Esophagus (tissue), 2 donors: ENCODE measurements at regions not wholly inside any gene's neighbourhood (a gene's known extent, or its start where the extent isn't known, plus 50 kb on each side); places are given as distances from the start of the nearest gene placed in this dataset.
"Not testable (repeated sequence)": the region's sequence is repeated elsewhere in the genome, so short reads cannot be mapped to it uniquely, and the experiment has no call there.

ENCODE experiments used
- H3K27ac ChIP-seq, 2 donors: one replicate each; pipeline ENCODE4 v1.5.1; 2013; ENCODE audit warnings: low read depth in 2 of 2, mild to moderate bottlenecking in 2 of 2, inconsistent platforms in 1 of 2, low read length in 1 of 2, moderate library complexity in 1 of 2
- H3K27me3 ChIP-seq, 2 donors: one replicate each; pipeline ENCODE4 v1.6.1; 2013; ENCODE audit warnings: low read length in 2 of 2, control low read depth in 1 of 2, mild to moderate bottlenecking in 1 of 2; ENCODE audit not compliant: insufficient read depth in 2 of 2, control insufficient read depth in 1 of 2
- H3K36me3 ChIP-seq, 2 donors: one replicate each; pipeline ENCODE4 v1.6.1; 2013; ENCODE audit warnings: low read length in 1 of 2; ENCODE audit not compliant: control insufficient read depth in 2 of 2, insufficient read depth in 2 of 2
- H3K4me1 ChIP-seq, 2 donors: one replicate each; pipeline ENCODE4 v1.6.1; 2013; ENCODE audit warnings: low read length in 1 of 2; ENCODE audit not compliant: control insufficient read depth in 2 of 2, insufficient read depth in 2 of 2
- H3K4me3 ChIP-seq, 2 donors: one replicate each; pipeline ENCODE4 v1.5.1; 2013; ENCODE audit warnings: low read length in 2 of 2, mild to moderate bottlenecking in 2 of 2, low read depth in 1 of 2, moderate library complexity in 1 of 2
- H3K9me3 ChIP-seq, 2 donors: one replicate each; pipeline ENCODE4 v1.6.1; 2013; ENCODE audit warnings: mild to moderate bottlenecking in 2 of 2, low read depth in 1 of 2, low read length in 1 of 2, moderate library complexity in 1 of 2; ENCODE audit not compliant: control insufficient read depth in 2 of 2, insufficient read depth in 1 of 2
- WGBS, 2 donors: extraction: QIAGEN DNeasy Blood & Tissue Kit; methylation state at CpG; one replicate each; pipeline ENCODE4 v1.1.7; 2013; 5-methylcytosine and 5-hydroxymethylcytosine counted together
- donor health status: healthy with polysubstance abuse.
- donor health status: Bipolar disorder and iron deficiency.

DNA sequence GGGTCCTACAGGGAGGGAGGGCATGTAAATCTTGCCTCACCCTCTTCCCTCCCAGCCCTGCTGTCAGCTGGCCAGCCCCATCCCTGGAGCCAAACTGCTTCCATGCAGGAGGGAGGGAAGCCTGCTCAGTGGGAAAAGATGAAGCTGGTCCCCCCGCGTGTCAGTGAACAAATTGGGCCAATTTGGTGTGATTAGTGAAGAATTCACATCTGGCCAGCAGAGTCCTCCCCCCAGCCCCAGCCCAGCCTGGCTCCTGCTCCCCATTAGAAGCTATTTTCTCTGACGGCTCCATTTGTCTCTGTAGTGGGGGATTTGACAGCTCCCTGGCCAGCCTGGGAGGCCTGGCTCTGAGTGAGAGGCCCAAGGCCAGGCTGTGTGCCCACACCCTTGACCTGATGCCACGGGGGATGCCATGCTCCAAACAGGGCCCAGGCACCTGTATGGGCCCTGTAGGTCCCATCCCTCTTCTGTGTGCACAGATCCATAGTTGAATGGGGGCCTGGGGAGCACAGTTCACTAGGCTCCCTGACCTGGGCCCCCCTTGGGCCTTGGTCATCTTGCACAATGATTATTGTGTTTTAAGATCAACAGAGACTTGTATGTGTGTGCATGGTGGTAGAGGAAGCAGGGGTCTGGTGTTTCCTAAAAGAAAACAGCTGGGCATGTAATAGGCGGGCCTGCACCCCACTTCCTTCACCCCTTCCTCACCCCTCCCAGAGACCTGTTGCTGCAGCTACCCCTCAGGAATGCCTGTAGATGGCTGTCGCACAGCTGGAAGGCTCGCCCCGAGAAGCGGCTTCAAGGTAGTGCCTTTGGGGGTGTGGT is 50.7 kb upstream of the TAC4 start:
- no peak overlapping the region for H3K4me3 ChIP-seq
- H3K9me3 ChIP-seq = no peaks in the 10 kb centered on the region
- 66 to 71% methylated on average over 9 of the region's 9 CpGs for WGBS, 2 donors
- H3K36me3 ChIP-seq = no peaks in the 10 kb centered on the region
- H3K4me1 ChIP-seq = peaks cover 8 to 11% of the 10 kb centered on the region in 2 donors
- no peak overlapping the region for H3K27ac ChIP-seq
- H3K27me3 ChIP-seq = peaks cover 0 to 5% of the 10 kb centered on the region in 2 donors

DNA sequence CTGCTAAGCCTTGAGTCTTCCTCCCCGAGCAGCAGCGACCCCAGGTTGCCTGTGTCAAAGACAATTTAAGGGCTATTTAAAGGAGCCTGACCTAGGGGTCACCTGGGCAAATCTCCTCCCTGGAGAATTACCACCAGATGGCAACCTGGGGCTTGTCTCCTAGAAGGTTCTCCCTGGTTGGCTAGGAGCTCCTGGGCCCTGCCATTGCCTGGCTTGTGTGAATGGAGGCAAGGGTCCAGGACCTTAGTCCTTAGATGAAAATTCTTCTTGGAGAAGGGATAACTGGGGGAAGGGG is 51.3 kb upstream of the TAC4 start:
- WGBS, 2 donors = 57 to 69% methylated on average over 2 of the region's 2 CpGs
- no peak overlapping the region for H3K4me3 ChIP-seq
- H3K27ac ChIP-seq = no peak overlapping the region
- peaks cover 0 to 5% of the 10 kb centered on the region in 2 donors for H3K27me3 ChIP-seq
- H3K36me3 ChIP-seq = no peaks in the 10 kb centered on the region
- H3K9me3 ChIP-seq = no peaks in the 10 kb centered on the region
- H3K4me1 ChIP-seq = peaks cover 8 to 11% of the 10 kb centered on the region in 2 donors

DNA sequence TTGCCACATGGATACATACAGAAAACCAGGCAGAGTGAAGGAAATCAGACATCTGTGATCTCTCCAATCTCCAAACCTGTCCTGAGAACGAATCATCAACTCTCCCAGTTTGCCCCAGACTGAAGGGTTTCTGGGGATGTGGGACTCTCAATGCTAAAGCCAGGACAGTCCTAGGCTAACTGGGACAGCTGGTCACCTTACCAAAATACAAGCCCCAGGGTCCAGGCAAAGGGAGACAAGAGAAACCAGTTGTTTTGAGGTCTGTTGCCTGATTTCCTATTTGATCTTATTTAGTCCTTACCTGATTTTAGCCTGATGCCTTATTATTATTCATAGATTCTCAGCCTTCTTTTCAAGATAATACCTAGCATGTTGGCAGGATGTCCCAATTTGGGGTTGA is 51.7 kb upstream of the TAC4 start:
- Histone ChIP-seq H3K27me3 (peaks cover 0 to 5% of the 10 kb centered on the region in 2 donors), H3K27ac (no peak overlapping the region), H3K9me3 (no peaks in the 10 kb centered on the region), H3K4me3 (no peak overlapping the region), H3K36me3 (no peaks in the 10 kb centered on the region), H3K4me1 (peaks cover 8 to 11% of the 10 kb centered on the region in 2 donors)
- WGBS, 2 donors = 27 to 31% methylated on average over 1 of the region's 1 CpG

DNA sequence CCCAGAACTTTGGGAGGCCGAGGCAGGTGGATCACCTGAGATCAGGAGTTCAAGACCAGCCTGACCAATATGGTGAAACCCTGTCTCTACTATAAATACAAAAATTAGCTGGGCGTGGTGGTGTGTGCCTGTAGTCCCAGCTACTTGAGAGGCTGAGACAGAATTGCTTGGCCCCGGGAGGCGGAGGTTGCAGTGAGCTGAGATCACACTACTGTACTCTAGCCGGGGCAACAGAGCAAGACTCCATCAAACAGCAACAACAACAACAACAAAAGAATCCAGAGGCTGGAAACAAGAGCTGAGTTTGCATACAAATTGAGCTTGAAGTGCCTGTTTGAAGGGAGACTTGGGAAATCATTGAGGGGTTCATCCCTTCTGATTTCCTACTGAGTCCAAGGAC is 52.9 kb upstream of the TAC4 start:
- H3K27ac ChIP-seq, H3K9me3 ChIP-seq, H3K4me3 ChIP-seq, H3K27me3 ChIP-seq, H3K36me3 ChIP-seq: not testable (repeated sequence)
- WGBS, 2 donors = 85 to 92% methylated on average over 5 of the region's 5 CpGs
- H3K4me1 ChIP-seq = peaks cover 8 to 11% of the 10 kb centered on the region in 2 donors

DNA sequence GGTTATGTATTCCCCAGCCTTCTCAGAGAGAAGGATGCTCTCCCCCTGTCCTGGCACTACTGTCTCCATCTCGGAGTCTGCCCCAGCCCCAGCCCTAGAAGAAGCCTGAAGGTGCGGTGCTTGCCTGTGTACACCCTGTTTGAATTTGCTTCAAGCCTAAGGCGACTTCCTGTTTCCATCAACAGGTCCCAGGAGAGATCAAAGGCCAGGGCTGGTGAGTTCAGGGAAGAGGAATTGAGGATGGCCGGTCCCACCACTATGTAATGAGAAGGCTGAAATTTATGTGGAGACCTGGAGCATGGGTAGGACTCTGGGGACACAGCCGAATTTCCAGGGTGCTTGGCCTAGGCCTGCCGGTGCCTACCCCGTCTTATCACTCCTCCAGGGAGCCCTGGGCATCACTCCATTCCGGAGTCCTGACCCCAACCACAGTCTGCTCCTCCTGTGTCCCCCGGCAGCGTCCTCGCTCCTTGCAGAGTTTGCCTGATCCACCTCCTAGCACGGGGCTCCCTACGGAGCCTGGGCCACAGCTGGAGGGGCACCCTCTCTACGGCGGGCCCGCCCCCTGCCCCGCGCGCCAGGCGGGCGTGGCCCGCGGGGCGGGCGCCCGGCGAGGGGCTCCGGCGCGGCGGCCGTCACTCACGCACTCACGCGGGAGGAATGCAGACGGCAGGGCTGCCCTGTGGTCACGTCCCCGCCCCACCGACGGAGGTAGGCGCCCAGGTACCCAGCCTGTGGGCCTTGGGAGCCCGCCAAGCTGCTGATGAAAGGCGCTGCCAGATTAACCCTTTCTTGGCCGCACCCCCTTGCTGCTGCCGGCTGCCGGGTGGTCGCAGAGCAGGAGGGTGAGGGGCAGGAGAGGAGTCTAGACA is 53.8 kb upstream of the TAC4 start:
- Histone ChIP-seq H3K9me3 (no peaks in the 10 kb centered on the region), H3K4me3 (no peak overlapping the region), H3K4me1 (peaks cover 8 to 11% of the 10 kb centered on the region in 2 donors), H3K27me3 (peaks cover 0 to 5% of the 10 kb centered on the region in 2 donors), H3K27ac (no peak overlapping the region), H3K36me3 (no peaks in the 10 kb centered on the region)
- 5 to 8% methylated on average over 44 to 47 of the region's 47 CpGs for WGBS, 2 donors

DNA sequence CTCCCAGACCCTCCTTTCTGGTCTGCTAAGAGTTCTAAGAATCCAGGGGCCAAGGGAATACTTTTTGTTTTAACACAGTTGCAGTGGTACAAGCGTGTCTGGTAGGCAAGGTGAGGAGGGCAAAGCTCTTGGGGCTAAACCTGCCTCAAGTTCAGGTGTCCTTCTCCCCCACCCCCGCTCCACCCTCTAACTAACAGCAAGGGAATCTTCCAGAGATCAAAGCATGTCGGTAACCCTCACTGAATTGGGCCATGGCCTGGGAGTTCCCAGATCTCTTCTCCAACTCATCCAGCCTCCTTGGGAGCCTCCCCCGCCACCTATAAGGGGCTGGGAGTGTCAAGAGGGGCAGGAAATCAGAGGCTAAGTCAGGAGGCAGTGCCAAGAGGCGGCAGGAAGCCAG is 55.7 kb upstream of the TAC4 start:
- Histone ChIP-seq H3K27me3 (peaks cover 0 to 5% of the 10 kb centered on the region in 2 donors), H3K36me3 (no peaks in the 10 kb centered on the region), H3K27ac (no peak overlapping the region), H3K9me3 (no peaks in the 10 kb centered on the region), H3K4me3 (no peak overlapping the region), H3K4me1 (peaks cover 8% of the 10 kb centered on the region in 2 donors)
- 33 to 43% methylated on average over 5 of the region's 5 CpGs for WGBS, 2 donors

DNA sequence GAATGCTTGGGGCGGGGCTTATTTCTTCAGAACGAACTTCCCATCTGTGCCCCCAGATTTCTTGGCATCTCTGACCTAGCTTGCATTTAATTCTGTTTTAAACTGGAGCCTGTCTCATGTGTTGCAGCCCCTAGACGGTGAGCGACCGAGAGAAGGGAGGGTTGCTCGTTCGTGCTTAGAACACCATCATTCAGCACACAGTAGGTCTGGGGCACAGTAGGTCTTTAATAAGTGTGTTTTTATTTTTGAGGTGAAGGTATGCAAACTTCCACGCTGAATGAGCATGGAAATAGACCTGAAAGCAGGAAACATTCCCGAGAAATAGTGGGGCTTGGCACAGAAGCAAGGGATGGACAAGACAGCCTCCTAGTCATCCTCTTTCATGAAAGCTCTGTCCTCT is 57.0 kb upstream of the TAC4 start:
- no peak overlapping the region for H3K27ac ChIP-seq
- H3K4me1 ChIP-seq = peaks cover 8% of the 10 kb centered on the region in 2 donors
- WGBS, 2 donors = 66 to 73% methylated on average over 9 of the region's 9 CpGs
- H3K27me3 ChIP-seq = peaks cover 0 to 6% of the 10 kb centered on the region in 2 donors
- H3K36me3 ChIP-seq = no peaks in the 10 kb centered on the region
- no peaks in the 10 kb centered on the region for H3K9me3 ChIP-seq
- no peak overlapping the region for H3K4me3 ChIP-seq

DNA sequence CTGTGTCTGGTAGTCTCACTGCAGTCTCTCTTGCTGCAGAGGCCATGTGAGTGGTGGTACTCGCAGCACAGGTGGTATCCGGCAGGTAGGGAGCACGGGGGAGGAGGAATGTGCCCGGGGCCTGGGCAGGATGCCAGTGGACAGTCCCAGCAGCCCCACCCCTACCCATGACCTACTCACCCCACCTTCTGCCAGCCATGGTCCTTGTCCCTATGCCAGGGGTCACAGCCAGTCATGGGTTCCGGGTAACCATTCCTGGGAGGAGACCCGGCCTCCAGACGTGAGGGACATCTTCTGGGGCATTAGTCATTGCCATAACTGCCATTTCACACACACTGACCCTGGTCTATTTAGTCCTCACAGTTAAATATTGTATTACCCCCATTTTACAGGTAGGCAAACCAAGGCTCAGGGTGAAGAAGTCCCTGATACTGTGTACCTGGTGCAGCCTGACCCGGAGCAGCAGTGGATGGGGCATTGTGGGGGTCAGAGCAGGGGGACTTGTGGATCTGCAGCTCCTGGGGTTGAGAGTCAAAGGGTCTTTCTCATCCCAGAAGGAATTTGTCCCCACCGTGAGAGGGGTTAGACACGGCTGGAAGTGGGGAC is 58.8 kb upstream of the TAC4 start:
- Histone ChIP-seq H3K36me3 (no peaks in the 10 kb centered on the region), H3K4me1 (peaks cover 11% of the 10 kb centered on the region in 2 donors), H3K27ac (no peak overlapping the region), H3K4me3 (no peak overlapping the region), H3K9me3 (no peaks in the 10 kb centered on the region), H3K27me3 (peaks cover 0 to 14% of the 10 kb centered on the region in 2 donors)
- 63 to 69% methylated on average over 10 of the region's 10 CpGs for WGBS, 2 donors

DNA sequence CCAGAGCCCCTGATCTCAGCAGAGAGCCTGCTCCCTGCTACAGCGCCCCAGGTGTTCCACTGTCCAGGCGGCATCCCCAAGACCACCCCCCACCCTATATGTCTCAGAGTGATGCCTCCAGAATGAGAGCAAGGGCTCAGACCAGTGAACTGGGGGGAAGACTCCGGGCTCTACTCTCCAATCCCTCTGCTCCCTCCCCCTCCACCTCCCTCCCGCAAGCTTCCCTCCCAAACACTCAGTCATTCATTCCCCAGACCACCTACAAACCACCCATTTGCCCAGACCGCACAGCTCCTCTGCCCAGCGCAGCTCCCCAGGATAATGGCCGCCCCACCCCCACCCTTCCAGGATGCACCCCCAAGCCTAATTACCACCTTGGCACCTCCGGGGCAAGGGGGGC is 59.4 kb upstream of the TAC4 start:
- H3K9me3 ChIP-seq = no peaks in the 10 kb centered on the region
- H3K4me3 ChIP-seq = no peak overlapping the region
- peaks cover 4 to 8% of the 10 kb centered on the region in 2 donors for H3K4me1 ChIP-seq
- 65 to 66% methylated on average over 6 to 8 of the region's 8 CpGs for WGBS, 2 donors
- no peaks in the 10 kb centered on the region for H3K36me3 ChIP-seq
- H3K27ac ChIP-seq = no peak overlapping the region
- peaks cover 0 to 10% of the 10 kb centered on the region in 2 donors for H3K27me3 ChIP-seq
